Gastrocnemius medialis (tissue), 4 donors: ENCODE measurements at regions not wholly inside any gene's neighbourhood (a gene's known extent, or its start where the extent isn't known, plus 50 kb on each side); places are given as distances from the start of the nearest gene placed in this dataset.

Experiments
- POLR2A ChIP-seq, 2 donors: fragments of 450-650 bp; IDR thresholded peaks; one replicate each; pipeline ENCODE4 v1.6.1; 2017; ENCODE audit warnings: antibody characterized with exemption in 2 of 2, mild to moderate bottlenecking in 2 of 2, moderate library complexity in 2 of 2
- TF ChIP-seq, protein P1 (sequence below), 5 experiments: fragments of 450-650 bp in 3 of 5; fragments of 200-600 bp in 2 of 5; sonication (generic) in 2 of 5; IDR thresholded peaks in 4 of 5; conservative IDR thresholded peaks in 1 of 5; 1 replicate in 4 of 5; 2 replicates in 1 of 5; pipeline ENCODE4 v1.5.1; 2016 to 2019; ENCODE audit warnings: antibody characterized with exemption in 5 of 5, mild to moderate bottlenecking in 3 of 5, moderate library complexity in 3 of 5

DNA sequence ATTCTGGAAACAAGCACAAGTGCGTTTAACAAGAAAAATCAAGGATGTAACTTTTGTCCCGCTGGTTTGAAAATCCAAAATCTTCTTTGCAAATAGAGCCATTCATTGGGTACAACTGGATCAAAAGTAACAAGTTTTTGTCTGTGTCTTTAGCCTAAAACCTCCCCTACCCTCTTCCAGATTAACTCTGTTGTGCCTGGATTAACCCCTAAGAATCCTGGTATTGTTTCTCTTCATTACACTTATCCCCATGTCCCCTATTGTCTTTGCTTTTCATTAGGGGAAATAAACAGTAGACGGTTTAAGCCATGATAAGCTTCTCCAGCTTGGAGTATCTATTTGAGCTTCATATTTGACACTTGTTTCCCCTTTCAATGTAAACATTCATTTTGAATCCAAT is 242.1 kb upstream of the ARGLU1 start:
- TF ChIP-seq, protein P1, sequence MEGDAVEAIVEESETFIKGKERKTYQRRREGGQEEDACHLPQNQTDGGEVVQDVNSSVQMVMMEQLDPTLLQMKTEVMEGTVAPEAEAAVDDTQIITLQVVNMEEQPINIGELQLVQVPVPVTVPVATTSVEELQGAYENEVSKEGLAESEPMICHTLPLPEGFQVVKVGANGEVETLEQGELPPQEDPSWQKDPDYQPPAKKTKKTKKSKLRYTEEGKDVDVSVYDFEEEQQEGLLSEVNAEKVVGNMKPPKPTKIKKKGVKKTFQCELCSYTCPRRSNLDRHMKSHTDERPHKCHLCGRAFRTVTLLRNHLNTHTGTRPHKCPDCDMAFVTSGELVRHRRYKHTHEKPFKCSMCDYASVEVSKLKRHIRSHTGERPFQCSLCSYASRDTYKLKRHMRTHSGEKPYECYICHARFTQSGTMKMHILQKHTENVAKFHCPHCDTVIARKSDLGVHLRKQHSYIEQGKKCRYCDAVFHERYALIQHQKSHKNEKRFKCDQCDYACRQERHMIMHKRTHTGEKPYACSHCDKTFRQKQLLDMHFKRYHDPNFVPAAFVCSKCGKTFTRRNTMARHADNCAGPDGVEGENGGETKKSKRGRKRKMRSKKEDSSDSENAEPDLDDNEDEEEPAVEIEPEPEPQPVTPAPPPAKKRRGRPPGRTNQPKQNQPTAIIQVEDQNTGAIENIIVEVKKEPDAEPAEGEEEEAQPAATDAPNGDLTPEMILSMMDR (IDR thresholded peaks at IDR 0.05 in 4 of 5, conservative IDR thresholded peaks at IDR 0.05 in 1 of 5), result no peak
- TF ChIP-seq POLR2A (IDR thresholded peaks at IDR 0.05), result no peak
